ENCODE measurements at regions not wholly inside any gene's neighbourhood (a gene's known extent, or its start where the extent isn't known, plus 50 kb on each side); places are given as distances from the start of the nearest gene placed in this dataset.

DNA sequence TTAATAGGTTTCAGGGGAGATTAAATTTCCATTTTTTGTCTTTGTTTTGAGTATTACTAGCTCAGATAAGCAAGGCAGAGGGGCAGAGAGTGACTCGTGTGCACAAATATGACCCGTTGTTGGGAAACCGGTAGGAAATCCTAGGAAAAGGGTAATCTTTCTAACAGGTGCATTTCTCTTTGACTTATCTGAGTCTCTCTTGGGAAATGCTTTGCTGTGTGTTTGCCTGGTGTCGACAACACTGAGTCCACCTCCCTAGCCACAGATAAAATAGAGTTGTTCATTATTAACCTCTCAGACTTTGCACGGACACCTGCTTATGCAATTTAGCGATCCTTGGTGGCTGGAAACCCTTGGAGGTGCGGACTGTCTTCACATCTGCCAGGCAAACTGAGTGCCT is 164.2 kb downstream of the FGF1 start (continued):
- TF ChIP-seq, protein P1, sequence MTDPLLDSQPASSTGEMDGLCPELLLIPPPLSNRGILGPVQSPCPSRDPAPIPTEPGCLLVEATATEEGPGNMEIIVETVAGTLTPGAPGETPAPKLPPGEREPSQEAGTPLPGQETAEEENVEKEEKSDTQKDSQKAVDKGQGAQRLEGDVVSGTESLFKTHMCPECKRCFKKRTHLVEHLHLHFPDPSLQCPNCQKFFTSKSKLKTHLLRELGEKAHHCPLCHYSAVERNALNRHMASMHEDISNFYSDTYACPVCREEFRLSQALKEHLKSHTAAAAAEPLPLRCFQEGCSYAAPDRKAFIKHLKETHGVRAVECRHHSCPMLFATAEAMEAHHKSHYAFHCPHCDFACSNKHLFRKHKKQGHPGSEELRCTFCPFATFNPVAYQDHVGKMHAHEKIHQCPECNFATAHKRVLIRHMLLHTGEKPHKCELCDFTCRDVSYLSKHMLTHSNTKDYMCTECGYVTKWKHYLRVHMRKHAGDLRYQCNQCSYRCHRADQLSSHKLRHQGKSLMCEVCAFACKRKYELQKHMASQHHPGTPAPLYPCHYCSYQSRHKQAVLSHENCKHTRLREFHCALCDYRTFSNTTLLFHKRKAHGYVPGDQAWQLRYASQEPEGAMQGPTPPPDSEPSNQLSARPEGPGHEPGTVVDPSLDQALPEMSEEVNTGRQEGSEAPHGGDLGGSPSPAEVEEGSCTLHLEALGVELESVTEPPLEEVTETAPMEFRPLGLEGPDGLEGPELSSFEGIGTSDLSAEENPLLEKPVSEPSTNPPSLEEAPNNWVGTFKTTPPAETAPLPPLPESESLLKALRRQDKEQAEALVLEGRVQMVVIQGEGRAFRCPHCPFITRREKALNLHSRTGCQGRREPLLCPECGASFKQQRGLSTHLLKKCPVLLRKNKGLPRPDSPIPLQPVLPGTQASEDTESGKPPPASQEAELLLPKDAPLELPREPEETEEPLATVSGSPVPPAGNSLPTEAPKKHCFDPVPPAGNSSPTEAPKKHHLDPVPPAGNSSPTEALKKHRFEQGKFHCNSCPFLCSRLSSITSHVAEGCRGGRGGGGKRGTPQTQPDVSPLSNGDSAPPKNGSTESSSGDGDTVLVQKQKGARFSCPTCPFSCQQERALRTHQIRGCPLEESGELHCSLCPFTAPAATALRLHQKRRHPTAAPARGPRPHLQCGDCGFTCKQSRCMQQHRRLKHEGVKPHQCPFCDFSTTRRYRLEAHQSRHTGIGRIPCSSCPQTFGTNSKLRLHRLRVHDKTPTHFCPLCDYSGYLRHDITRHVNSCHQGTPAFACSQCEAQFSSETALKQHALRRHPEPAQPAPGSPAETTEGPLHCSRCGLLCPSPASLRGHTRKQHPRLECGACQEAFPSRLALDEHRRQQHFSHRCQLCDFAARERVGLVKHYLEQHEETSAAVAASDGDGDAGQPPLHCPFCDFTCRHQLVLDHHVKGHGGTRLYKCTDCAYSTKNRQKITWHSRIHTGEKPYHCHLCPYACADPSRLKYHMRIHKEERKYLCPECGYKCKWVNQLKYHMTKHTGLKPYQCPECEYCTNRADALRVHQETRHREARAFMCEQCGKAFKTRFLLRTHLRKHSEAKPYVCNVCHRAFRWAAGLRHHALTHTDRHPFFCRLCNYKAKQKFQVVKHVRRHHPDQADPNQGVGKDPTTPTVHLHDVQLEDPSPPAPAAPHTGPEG (CRISPR knock-in tag; IDR thresholded peaks at IDR 0.05), result no peak
- no peak for TF ChIP-seq NFE2 (CRISPR knock-in tag; IDR thresholded peaks at IDR 0.05)
- no peak for TF ChIP-seq SETDB1 (CRISPR knock-in tag; IDR thresholded peaks at IDR 0.05; ENCODE audit: borderline replicate concordance)
- no peak for TF ChIP-seq SPEN (CRISPR knock-in tag; IDR thresholded peaks at IDR 0.05; ENCODE audit: low read depth)
- TF ChIP-seq NCOA5 (CRISPR knock-in tag; IDR thresholded peaks at IDR 0.05), result no peak
- TF ChIP-seq ZNF776 (CRISPR knock-in tag; IDR thresholded peaks at IDR 0.05), result no peak
- TF ChIP-seq IKZF1 (IDR thresholded peaks at IDR 0.05), result no peak
- peak; percentile 61; the same call in 1 of the 2 replicates for TF ChIP-seq FOSL2 (CRISPR knock-in tag; IDR thresholded peaks at IDR 0.05)
- TF ChIP-seq RAD21 (CRISPR knock-in tag; IDR thresholded peaks at IDR 0.05), result no peak
- no peak for TF ChIP-seq PHF5A (CRISPR knock-in tag; IDR thresholded peaks at IDR 0.05; ENCODE audit: low read depth, unreplicated experiment)
- TF ChIP-seq, protein P2, sequence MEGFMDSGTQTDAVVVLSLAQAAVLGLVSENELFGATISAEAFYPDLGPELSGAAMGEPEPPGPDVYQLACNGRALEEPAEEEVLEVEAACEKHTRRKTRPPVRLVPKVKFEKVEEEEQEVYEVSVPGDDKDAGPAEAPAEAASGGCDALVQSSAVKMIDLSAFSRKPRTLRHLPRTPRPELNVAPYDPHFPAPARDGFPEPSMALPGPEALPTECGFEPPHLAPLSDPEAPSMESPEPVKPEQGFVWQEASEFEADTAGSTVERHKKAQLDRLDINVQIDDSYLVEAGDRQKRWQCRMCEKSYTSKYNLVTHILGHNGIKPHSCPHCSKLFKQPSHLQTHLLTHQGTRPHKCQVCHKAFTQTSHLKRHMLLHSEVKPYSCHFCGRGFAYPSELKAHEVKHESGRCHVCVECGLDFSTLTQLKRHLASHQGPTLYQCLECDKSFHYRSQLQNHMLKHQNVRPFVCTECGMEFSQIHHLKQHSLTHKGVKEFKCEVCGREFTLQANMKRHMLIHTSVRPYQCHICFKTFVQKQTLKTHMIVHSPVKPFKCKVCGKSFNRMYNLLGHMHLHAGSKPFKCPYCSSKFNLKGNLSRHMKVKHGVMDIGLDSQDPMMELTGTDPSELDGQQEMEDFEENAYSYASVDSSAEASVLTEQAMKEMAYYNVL (CRISPR knock-in tag; IDR thresholded peaks at IDR 0.05; ENCODE audit: borderline replicate concordance), result no peak
- peak; percentile 77; the same call in 1 of the 2 replicates for TF ChIP-seq ZNF556 (CRISPR knock-in tag; IDR thresholded peaks at IDR 0.05; ENCODE audit: borderline replicate concordance)
- no peak for TF ChIP-seq SMC3 (IDR thresholded peaks at IDR 0.05; ENCODE audit: low read length)
- TF ChIP-seq KAT8 (CRISPR knock-in tag; IDR thresholded peaks at IDR 0.05), result 0 out of 2 replicates have a peak, but pooled peaks have one; percentile 17
- TF ChIP-seq, protein P3, sequence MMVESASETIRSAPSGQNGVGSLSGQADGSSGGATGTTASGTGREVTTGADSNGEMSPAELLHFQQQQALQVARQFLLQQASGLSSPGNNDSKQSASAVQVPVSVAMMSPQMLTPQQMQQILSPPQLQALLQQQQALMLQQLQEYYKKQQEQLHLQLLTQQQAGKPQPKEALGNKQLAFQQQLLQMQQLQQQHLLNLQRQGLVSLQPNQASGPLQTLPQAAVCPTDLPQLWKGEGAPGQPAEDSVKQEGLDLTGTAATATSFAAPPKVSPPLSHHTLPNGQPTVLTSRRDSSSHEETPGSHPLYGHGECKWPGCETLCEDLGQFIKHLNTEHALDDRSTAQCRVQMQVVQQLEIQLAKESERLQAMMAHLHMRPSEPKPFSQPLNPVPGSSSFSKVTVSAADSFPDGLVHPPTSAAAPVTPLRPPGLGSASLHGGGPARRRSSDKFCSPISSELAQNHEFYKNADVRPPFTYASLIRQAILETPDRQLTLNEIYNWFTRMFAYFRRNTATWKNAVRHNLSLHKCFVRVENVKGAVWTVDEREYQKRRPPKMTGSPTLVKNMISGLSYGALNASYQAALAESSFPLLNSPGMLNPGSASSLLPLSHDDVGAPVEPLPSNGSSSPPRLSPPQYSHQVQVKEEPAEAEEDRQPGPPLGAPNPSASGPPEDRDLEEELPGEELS (CRISPR knock-in tag; IDR thresholded peaks at IDR 0.05), result peak; percentile 74; the same call in 1 of the 2 replicates
- TF ChIP-seq EZH2 (conservative IDR thresholded peaks at IDR 0.05; ENCODE audit: low read depth, low read length), result no peak
- 0 out of 2 replicates have a peak, but pooled peaks have one; percentile 43 for TF ChIP-seq ZNF317 (CRISPR knock-in tag; IDR thresholded peaks at IDR 0.05)
- TF ChIP-seq ZNF496 (CRISPR knock-in tag; IDR thresholded peaks at IDR 0.05; ENCODE audit: insufficient replicate concordance), result no peak
- TF ChIP-seq ZZZ3 (CRISPR knock-in tag; IDR thresholded peaks at IDR 0.05; ENCODE audit: borderline replicate concordance), result no peak
- TF ChIP-seq, protein P4, sequence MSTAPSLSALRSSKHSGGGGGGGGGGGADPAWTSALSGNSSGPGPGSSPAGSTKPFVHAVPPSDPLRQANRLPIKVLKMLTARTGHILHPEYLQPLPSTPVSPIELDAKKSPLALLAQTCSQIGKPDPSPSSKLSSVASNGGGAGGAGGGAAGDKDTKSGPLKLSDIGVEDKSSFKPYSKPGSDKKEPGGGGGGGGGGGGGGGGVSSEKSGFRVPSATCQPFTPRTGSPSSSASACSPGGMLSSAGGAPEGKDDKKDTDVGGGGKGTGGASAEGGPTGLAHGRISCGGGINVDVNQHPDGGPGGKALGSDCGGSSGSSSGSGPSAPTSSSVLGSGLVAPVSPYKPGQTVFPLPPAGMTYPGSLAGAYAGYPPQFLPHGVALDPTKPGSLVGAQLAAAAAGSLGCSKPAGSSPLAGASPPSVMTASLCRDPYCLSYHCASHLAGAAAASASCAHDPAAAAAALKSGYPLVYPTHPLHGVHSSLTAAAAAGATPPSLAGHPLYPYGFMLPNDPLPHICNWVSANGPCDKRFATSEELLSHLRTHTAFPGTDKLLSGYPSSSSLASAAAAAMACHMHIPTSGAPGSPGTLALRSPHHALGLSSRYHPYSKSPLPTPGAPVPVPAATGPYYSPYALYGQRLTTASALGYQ (CRISPR knock-in tag; IDR thresholded peaks at IDR 0.05), result no peak
